GM12878 (cell line): ENCODE measurements at regions not wholly inside any gene's neighbourhood (a gene's known extent, or its start where the extent isn't known, plus 50 kb on each side); places are given as distances from the start of the nearest gene placed in this dataset.

Source experiments
- ATAC-seq: fragments of 200-7000 bp; cut with Tn5 transposase; 3 replicates; pipeline ENCODE4 v1.9.1; 2020; ENCODE audit warnings: mild to moderate bottlenecking, moderate library complexity
- BruUV-seq: library from RNA; stranded (reverse); fragments of 400-500 nt; replicated peaks from 2 replicates; lab custom pipeline; 2021; lab: Mats Ljungman, UMichigan
- CTCF ChIA-PET: fragments of 300-600 bp; sonication (Branson Sonifier 250); formaldehyde crosslinking; extraction: SDS; loops from one replicate; lab custom pipeline; 2021; ENCODE audit warnings: inconsistent platforms; lab: Yijun Ruan, JAX
- POLR2A ChIA-PET: fragments of 350-600 bp; formaldehyde crosslinking; extraction: SDS; loops from one replicate; lab custom pipeline; 2021; ENCODE audit warnings: inconsistent platforms; lab: Charles Lee
- RAD21 ChIA-PET: fragments of 300-600 bp; sonication (Branson Sonifier 250); formaldehyde crosslinking; loops from one replicate; lab custom pipeline; 2023; ENCODE audit warnings: antibody characterized with exemption; ENCODE audit not compliant: unreplicated experiment; lab: Charles Lee
- SMC1A ChIA-PET: fragments of 300-600 bp; sonication (Branson Sonifier 250); formaldehyde crosslinking; loops from one replicate; lab custom pipeline; 2023; ENCODE audit not compliant: unreplicated experiment, uncharacterized antibody; lab: Charles Lee
- DNase-seq: peaks from one replicate; pipeline ENCODE4 v3.0.0-alpha.2; 2011; ENCODE audit warnings: low read depth, low spot score
- FAIRE-seq: peaks from 3 replicates; lab custom pipeline; 2011; peaks lifted over from hg19 to GRCh38; lab: Jason Lieb, UNC
- H2AFZ ChIP-seq: 2 replicates; pipeline ENCODE4 v1.6.0; 2011; ENCODE audit warnings: low read depth, low read length, control low read depth; ENCODE audit not compliant: control insufficient read depth
- H3K27ac ChIP-seq: 2 replicates; pipeline ENCODE4 v1.5.1; 2011; ENCODE audit warnings: control low read depth; ENCODE audit not compliant: control insufficient read depth, insufficient read depth
- H3K27me3 ChIP-seq, 2 experiments: replicated peaks in 1 of 2; 2 replicates each; pipeline versions ENCODE4 v1.6.0 to v1.6.1; 2011; ENCODE audit warnings: low read length in 1 of 2; ENCODE audit not compliant: control insufficient read depth in 2 of 2, insufficient read depth in 2 of 2
- H3K36me3 ChIP-seq, 2 experiments: 2 replicates each; pipeline ENCODE4 v1.5.1; 2011; ENCODE audit warnings: low read length in 1 of 2; ENCODE audit not compliant: control insufficient read depth in 2 of 2, insufficient read depth in 2 of 2
- H3K4me1 ChIP-seq: 2 replicates; pipeline ENCODE4 v1.6.1; 2011; ENCODE audit warnings: mild to moderate bottlenecking, low read length, moderate library complexity, mixed read lengths; ENCODE audit not compliant: control insufficient read depth, insufficient read depth
- H3K4me2 ChIP-seq: 2 replicates; pipeline ENCODE4 v1.6.0; 2011; ENCODE audit warnings: control low read depth; ENCODE audit not compliant: control insufficient read depth, insufficient read depth
- H3K4me3 ChIP-seq: fragments of 200-600 bp; sonication (generic); 2 replicates; pipeline ENCODE4 v1.5.1; 2016
- H3K79me2 ChIP-seq: 2 replicates; pipeline ENCODE4 v1.6.0; 2011; ENCODE audit warnings: low read length; ENCODE audit not compliant: control insufficient read depth, insufficient read depth
- H3K9ac ChIP-seq: 2 replicates; pipeline ENCODE4 v1.8.0; 2011; ENCODE audit warnings: low read length, control low read depth, mixed read lengths; ENCODE audit not compliant: control insufficient read depth, insufficient read depth
- H3K9me3 ChIP-seq: replicated peaks from 3 replicates; pipeline ENCODE4 v1.5.1; 2011; ENCODE audit warnings: mild to moderate bottlenecking, low read length; ENCODE audit not compliant: control insufficient read depth, insufficient read depth
- H4K20me1 ChIP-seq: 2 replicates; pipeline ENCODE4 v1.6.0; 2011; ENCODE audit not compliant: control insufficient read depth, insufficient read depth
- CBFB ChIP-seq: IDR thresholded peaks from 2 replicates; pipeline ENCODE4 v1.6.1; 2016; ENCODE audit warnings: antibody characterized with exemption, low read depth
- CEBPB ChIP-seq, 2 experiments: fragments of 150-350 bp in 1 of 2; IDR thresholded peaks; 2 replicates each; pipeline ENCODE4 v1.6.1; 2012 to 2014; ENCODE audit warnings: low read depth in 2 of 2, low read length in 2 of 2, borderline replicate concordance in 1 of 2, inconsistent platforms in 1 of 2
- HDAC6 ChIP-seq: fragments of 200-600 bp; sonication (generic); IDR thresholded peaks from one replicate; pipeline ENCODE4 v1.8.0; 2017; ENCODE audit warnings: antibody characterized with exemption; ENCODE audit not compliant: unreplicated experiment
- IRF4 ChIP-seq: IDR thresholded peaks from 2 replicates; pipeline ENCODE4 v1.6.1; 2011; ENCODE audit warnings: low read depth, low read length
- KDM1A ChIP-seq: fragments of 200-600 bp; sonication (generic); IDR thresholded peaks from 2 replicates; pipeline ENCODE4 v1.6.1; 2016; ENCODE audit warnings: borderline replicate concordance
- NFXL1 ChIP-seq: fragments of 450-650 bp; IDR thresholded peaks from 2 replicates; pipeline ENCODE4 v1.6.1; 2017; ENCODE audit warnings: antibody characterized with exemption, mild to moderate bottlenecking, borderline replicate concordance
- NR2F1 ChIP-seq: fragments of 450-650 bp; conservative IDR thresholded peaks from 2 replicates; pipeline ENCODE4 v1.6.1; 2017; ENCODE audit warnings: mild to moderate bottlenecking
- POLR2A ChIP-seq: IDR thresholded peaks from 2 replicates; pipeline ENCODE4 v1.6.1; 2011; ENCODE audit warnings: low read depth, mild to moderate bottlenecking, low read length
- WGBS: methylation state at CpG from one replicate; pipeline ENCODE4 v1.1.6; 2016; ENCODE audit warnings: low lambda C conversion rate; ENCODE audit not compliant: insufficient replicate concordance, insufficient coverage; ENCODE audit errors: missing lambda C conversion rate; 5-methylcytosine and 5-hydroxymethylcytosine counted together
- in situ Hi-C: fragments of 300-500 bp; cut with MboI; formaldehyde crosslinking; loops from 9 replicates; pipeline ENCODE4 v1.14.3; 2018; ENCODE audit warnings: mixed read lengths
- intact Hi-C: fragments of 100-400 bp; cut with micrococcal nuclease; formaldehyde crosslinking; loops from one replicate; pipeline ENCODE4 v1.14.2; 2022; ENCODE audit not compliant: unreplicated experiment
- TF ChIP-seq, protein P1 (sequence below): fragments of 450-650 bp; formaldehyde crosslinking; IDR thresholded peaks from 2 replicates; pipeline ENCODE4 v1.5.0; 2022; ENCODE audit warnings: mild to moderate bottlenecking, missing genetic modification characterization

- in situ Hi-C loops = no loop called here
- TF ChIP-seq POLR2A = no peak
- TF ChIP-seq NR2F1 = no peak
- no peak for TF ChIP-seq KDM1A
- TF ChIP-seq, protein P1, sequence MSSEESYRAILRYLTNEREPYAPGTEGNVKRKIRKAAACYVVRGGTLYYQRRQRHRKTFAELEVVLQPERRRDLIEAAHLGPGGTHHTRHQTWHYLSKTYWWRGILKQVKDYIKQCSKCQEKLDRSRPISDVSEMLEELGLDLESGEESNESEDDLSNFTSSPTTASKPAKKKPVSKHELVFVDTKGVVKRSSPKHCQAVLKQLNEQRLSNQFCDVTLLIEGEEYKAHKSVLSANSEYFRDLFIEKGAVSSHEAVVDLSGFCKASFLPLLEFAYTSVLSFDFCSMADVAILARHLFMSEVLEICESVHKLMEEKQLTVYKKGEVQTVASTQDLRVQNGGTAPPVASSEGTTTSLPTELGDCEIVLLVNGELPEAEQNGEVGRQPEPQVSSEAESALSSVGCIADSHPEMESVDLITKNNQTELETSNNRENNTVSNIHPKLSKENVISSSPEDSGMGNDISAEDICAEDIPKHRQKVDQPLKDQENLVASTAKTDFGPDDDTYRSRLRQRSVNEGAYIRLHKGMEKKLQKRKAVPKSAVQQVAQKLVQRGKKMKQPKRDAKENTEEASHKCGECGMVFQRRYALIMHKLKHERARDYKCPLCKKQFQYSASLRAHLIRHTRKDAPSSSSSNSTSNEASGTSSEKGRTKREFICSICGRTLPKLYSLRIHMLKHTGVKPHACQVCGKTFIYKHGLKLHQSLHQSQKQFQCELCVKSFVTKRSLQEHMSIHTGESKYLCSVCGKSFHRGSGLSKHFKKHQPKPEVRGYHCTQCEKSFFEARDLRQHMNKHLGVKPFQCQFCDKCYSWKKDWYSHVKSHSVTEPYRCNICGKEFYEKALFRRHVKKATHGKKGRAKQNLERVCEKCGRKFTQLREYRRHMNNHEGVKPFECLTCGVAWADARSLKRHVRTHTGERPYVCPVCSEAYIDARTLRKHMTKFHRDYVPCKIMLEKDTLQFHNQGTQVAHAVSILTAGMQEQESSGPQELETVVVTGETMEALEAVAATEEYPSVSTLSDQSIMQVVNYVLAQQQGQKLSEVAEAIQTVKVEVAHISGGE (CRISPR knock-in tag) = no peak
- no peak for TF ChIP-seq CEBPB (IDR thresholded peaks at IDR 0.05; ENCODE audit: borderline replicate concordance in 1 of 2, low read depth in 2 of 2, low read length in 2 of 2)
- TF ChIP-seq CBFB = no peak
- no peak for TF ChIP-seq IRF4
- no peak for TF ChIP-seq NFXL1
- no peak for TF ChIP-seq HDAC6
- ChIA-PET SMC1A (no interaction called here), POLR2A (no interaction called here), CTCF (no interaction called here), RAD21 (no interaction called here)
- H3K27ac ChIP-seq = no peak overlapping the region
- H3K4me3 ChIP-seq = no peak overlapping the region
- H3K9ac ChIP-seq = no peak overlapping the region
- no peaks in the 10 kb centered on the region for H4K20me1 ChIP-seq
- H3K4me1 ChIP-seq = no peaks in the 10 kb centered on the region
- no peak for DNase-seq
- H2AFZ ChIP-seq = no peak overlapping the region
- no peaks in the 10 kb centered on the region for H3K79me2 ChIP-seq
- BruUV-seq = no TSS peak
- H3K4me2 ChIP-seq = no peak overlapping the region
- H3K27me3 ChIP-seq = no peaks in the 10 kb centered on the region; a peak in 1 of 4 replicates
- no peak for ATAC-seq
- intact Hi-C loops = no loop called here
- FAIRE-seq = no peak
- 19% methylated on average over 10 of the region's 10 CpGs for WGBS
- H3K9me3 ChIP-seq = no peaks in the 10 kb centered on the region
- H3K36me3 ChIP-seq = no peaks in the 10 kb centered on the region
Observed at GRCh38 chr17:79231766-79232287, 157.2 kb downstream of the ENGASE start.
